Right ventricle myocardium inferior (tissue), 1 donor: ENCODE measurements at regions not wholly inside any gene's neighbourhood (a gene's known extent, or its start where the extent isn't known, plus 50 kb on each side); places are given as distances from the start of the nearest gene placed in this dataset.

Experiments
- ATAC-seq: fragments of 200-7000 bp; cut with Tn5 transposase; one replicate; pipeline ENCODE4 v1.9.1; 2020; ENCODE audit warnings: mild to moderate bottlenecking, moderate library complexity
- DNase-seq: peaks from one replicate; pipeline ENCODE4 v3.0.0; 2021; ENCODE audit errors: missing footprints
- intact Hi-C: fragments of 100-400 bp; cut with DNase I; formaldehyde crosslinking; loops from one replicate; pipeline ENCODE4 v1.11.0; 2022
- donor health status: DM: no; HTN: yes; CAD: no; lungs with severe emphysema.

- DNase-seq (peak; percentile 34), ATAC-seq (no peak)
- intact Hi-C loops: no loop called here
Observed at GRCh38 chr21:43308815-43309283, 118.1 kb downstream of the SIK1 start.

GRCh38 chr21:43308101-43308814 lies 118.7 kb downstream of the SIK1 start:
- peak; percentile 44 for DNase-seq
- ATAC-seq: no peak
- intact Hi-C loops: no loop called here

DNA sequence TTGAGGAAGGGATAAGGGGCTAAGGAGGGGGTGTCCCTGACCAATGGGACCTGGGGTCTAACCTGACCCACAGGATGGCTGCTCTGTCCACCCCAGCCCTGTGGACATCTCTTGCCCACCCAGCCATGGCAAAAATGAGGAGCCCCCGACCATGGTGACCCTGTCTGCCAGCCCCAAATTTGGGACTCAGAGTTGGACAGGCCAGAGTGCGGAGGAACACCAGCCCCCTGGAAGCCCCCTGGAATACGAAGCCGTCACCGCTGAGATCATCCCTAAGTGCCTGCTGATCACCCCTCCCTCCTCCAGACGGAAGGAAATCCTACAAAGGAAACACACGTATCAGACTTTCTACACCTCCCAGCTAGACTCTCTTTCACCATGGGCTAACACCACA lies 119.3 kb downstream of the SIK1 start:
- DNase-seq (no peak), ATAC-seq (no peak)
- intact Hi-C loops: no loop called here

GRCh38 chr21:43306911-43307676 lies 119.8 kb downstream of the SIK1 start:
- peak; percentile 40 for DNase-seq
- peak; percentile 49 for ATAC-seq

GRCh38 chr21:43306391-43306790 lies 120.5 kb downstream of the SIK1 start:
- ATAC-seq (no peak), DNase-seq (no peak)
- intact Hi-C loops: no loop called here

More at GRCh38 chr21:43306911-43307676, 119.8 kb downstream of the SIK1 start:
- intact Hi-C loops: no loop called here

DNA sequence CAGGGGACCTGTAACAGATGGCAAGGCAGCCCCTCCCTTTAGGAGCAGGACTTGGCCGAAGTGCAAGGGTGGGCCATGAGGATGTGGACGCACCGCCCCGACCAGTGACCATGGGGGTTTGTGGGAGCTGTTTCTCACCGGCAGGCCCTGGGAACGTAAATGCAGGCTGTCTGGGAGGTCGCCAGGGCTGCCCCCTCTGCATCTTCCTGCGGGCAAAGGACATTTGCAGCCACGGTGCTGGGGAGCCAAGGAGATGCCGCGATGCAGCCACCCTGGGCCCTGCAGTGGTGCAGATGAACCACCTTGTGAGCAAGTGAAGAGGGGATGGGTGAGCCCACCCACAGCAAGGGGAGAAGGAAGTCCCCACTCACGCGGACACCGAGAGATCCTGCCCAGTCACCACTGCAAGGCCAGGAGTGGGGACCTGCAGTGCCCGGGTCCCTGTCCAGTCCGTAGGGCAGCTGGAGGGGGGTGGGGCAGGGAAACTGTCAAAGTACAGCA lies 121.1 kb downstream of the SIK1 start:
- intact Hi-C loops: no loop called here
- peak; percentile 34 for DNase-seq
- ATAC-seq: no peak

DNA sequence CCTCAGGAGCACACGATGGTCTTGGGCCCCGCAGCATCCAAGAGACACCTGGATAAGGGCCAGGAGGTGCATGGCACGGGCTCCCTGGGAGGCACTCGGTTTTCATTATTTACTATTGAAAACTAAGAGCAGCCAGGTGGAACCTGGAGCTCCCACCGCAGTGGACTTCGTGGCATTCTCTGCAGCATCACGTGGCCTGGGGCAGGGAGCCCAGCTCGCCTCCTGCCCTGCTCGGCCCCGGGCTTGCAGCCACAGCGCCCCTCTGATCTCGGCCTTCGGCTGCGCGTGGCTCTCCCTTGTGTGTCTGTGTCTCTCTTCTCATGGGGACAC lies 121.6 kb downstream of the SIK1 start:
- DNase-seq (peak; percentile 35), ATAC-seq (no peak)
- intact Hi-C loops: no loop called here

- peak; percentile 50 for DNase-seq
Observed at GRCh38 chr21:43304621-43305335, 122.2 kb downstream of the SIK1 start.

DNA sequence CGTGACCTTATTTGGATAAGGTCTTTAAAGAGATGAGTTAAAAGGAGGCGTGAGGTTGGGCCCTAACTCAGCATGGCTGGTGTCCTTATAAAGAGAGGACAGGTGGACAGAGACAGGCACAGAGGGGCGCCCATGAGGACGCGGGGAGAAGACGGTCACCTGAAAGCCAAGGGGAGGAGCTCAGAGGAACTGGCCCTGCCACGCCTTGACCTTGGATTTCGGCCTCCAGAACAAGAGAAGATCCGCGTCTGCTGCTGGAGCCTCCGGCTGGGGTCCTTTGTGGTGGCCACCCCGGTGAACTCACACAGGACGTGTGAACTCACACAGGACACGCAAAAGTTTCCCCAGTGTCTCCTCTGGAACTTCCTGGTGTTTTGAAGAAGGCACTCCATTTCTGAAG lies 122.7 kb downstream of the SIK1 start:
- peak; percentile 62 for DNase-seq
- intact Hi-C loops: no loop called here
- no peak for ATAC-seq

More at GRCh38 chr21:43304621-43305335, 122.2 kb downstream of the SIK1 start:
- intact Hi-C loops: no loop called here
- no peak for ATAC-seq

- peak; percentile 66 for DNase-seq
- intact Hi-C loops: no loop called here
- no peak for ATAC-seq
Observed at GRCh38 chr21:43303275-43304178, 123.4 kb downstream of the SIK1 start.

DNA sequence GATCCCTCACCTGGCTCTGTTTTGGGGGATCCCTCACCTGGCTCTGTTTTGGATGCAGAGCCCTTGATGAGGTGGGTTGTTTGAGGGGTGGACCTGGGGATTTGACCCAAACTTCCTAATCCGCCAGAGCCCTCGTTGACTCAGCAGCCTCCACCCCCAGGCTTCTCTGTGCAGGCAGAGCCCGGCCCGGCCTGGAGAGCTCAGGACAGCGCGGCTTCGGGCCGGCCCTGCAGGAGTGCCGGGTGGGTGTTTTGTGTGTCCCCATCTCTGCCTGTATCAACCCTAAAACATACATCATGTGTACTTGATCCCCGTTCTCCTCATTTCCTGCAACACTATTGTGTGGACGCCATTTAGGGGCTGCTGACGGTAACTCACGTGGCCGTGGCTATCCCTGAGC lies 124.2 kb downstream of the SIK1 start:
- intact Hi-C loops: no loop called here
- DNase-seq (peak; percentile 49), ATAC-seq (no peak)

DNA sequence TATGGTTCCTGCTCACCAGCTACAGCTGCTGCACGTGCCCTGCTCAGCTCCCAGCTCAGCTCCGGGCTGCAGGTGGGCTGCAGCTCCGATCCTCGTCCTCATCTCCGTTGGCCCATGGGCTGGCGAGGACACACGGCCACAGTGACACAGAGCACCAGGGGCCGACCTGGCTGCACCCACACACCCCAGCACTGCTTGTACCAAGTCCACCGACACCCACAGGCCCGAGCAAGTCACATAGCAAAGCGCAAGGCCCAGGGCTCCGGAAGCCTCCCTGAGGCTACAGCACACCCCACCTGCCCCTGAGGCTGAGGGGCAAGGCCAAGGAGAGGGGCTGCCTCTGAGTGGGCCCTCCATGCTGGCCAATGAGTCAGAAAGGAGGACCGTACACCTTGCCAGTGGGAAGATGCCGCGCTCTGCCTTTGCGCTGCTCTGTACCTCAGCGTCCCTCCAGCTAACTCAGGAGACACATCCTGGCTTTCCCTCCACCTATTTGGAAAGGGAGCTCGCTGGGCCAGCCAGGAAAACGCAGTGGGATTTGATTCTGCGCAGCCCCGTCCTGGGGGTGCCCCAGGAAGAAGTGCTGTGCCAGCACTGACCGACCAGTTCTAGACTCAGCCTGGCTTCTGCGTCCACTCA lies 124.8 kb downstream of the SIK1 start:
- intact Hi-C loops: no loop called here
- DNase-seq (peak; percentile 59), ATAC-seq (no peak)

DNA sequence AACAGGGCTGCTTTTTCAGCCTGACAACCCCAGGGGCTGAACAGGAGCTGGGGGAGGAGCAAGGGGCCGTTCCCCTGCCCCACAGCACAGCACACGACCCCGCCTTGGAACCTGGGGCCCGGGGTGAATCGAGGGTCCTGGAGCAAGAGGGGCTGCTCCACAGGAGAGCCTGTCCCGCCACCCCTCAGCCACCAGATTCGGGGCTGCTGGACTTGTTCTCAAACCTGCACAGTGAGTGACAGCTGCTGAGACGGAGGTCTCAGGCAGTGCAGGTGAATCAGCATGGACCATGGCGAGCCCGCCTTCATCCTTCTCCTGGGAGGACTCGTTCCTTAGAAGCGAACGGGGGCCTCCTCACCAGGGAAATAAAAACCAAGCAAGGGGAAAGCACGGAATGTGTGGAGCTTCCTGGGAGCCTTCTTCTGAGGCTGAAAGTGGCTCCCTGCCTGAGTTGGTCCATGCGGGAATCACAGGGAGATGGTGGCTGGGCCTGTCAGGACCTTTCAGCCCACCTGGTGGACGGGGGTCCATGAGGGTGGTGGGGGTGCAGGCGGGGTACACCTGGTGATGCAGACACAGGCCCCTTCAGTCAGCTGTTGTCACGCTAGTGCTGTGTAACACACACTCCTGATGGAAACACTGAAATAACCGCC lies 125.4 kb downstream of the SIK1 start:
- ATAC-seq: no peak
- DNase-seq: peak; percentile 16
- intact Hi-C loops: no loop called here

DNA sequence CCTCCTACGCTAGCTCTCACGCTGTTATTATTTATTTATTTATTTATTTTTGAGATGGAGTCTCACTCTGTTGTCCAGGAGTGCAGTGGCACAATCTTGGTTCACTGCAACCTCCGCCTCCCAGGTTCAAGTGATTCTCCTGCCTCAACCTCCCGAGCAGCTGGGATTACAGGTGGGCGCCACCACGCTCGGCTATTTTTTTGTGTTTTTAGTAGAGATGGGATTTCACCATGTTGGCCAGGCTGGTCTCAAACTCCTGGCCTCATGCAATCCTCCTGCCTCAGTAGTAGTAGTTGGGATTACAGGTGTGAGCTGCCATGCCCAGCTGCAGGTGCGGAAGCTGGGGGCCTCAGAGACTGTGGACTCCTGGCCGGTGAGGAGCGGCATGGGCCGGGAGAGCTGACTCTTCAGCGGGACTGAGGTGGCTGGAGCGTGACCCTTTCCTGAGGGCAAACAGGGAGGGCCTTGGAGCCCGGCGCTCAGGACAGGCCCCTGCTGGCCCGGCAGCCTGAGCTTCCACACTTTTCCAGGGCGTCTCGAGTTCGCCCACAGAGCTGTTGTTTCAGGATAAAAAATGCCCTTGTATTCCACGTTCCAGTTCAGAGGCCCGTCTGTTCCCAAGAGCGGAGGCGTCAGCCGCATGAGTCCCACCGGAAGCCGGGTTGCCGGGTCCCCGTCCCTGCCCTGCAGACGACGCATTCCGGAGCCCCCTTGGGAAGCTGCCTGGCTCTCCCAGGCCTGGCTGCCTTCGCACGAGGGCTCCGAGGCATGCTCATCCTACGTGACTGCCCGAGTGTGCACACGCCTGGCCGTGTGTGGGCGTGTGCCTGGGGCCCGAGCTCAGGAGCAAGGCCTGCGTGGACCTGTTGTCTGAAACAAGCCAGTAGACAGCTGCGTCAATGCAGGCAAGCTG lies 126.2 kb downstream of the SIK1 start:
- DNase-seq (peak; percentile 78), ATAC-seq (peak; percentile 58)
- intact Hi-C loops: no loop called here

DNA sequence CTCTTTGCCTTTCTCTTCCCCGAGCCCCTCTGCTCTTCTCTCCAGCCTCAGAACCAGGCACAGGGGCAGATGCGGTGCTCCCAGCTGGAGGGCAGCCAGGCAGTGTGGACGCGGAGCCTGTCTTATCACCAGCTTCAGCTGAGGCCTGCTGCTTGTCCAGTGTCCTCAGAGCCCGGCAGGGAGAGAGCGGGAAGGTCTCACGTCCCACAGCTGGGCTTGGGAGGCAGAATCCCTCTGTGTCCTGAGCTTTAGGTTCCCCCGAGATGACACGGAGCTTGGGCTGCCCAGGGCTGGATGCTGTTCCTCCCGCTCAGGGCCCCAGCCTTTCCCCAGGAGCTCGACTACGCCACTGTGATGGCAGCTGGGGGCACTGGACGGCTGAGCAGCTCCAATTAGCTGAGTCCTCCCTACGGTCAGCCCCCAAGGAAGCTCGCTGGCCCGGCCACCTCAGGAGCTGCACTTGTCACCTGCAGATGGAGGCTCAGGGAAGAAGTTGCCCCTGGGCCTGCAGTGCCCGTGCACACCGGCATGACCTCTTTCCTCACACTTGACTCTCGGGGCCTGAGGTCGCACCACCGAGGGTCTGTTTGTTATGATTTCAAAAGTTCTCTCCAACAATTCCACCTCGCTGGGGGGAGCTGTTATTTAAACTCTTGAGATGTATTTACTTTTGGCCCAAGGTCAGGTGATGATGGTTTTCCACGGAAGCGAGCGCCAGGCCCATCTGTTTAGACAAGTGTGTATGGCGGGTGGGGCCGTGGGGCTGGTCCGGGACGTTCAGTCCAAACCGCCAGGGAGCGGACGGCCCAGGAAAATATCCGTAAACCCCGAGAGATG lies 127.3 kb downstream of the SIK1 start:
- intact Hi-C loops: loop anchor here (5.0 kb wide), 1 partner anchor 33 kb away; no protein-coding TSS in a partner anchor
- DNase-seq (peak; percentile 69), ATAC-seq (peak; percentile 16)
